GM12801 (cell line): ENCODE measurements at regions not wholly inside any gene's neighbourhood (a gene's known extent, or its start where the extent isn't known, plus 50 kb on each side); places are given as distances from the start of the nearest gene placed in this dataset.

Experiments
- TF ChIP-seq, protein P1 (sequence below): IDR thresholded peaks from one replicate; pipeline ENCODE4 v1.5.1; 2011; ENCODE audit warnings: control low read depth; ENCODE audit not compliant: insufficient read length; ENCODE audit errors: extremely low read depth

DNA sequence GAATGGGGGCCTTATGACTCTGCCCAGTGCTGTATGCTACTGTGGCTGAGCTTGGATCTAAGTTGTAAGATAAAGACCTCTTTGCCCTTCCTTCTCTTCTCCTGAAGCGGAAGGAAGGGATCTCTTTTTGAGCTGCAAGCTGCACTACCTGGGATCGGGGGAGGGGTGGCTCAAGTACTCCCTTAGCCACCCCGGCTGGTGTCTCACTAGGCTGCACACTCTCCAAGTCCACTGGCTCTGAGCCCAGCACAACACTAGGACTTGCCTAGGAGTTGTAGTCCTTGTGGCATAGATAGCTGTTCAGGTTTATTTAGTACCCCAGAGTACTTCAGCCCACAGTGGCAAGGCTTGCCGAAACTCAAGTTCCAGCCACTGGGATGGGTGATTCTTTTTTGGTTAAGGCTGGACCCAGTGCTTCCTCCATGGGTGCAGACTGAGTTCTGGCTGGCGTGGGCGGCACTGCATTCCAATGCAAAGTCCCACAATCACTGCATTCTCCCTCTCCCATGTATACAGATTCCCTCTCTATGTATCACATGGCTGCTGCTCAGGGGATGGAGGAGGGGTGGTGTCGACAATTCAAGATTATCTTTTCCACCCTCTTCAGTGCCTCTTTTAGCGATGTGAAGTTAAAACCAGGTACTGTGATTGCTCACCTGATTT lies 76.2 kb upstream of the SLC25A13 start:
- TF ChIP-seq, protein P1, sequence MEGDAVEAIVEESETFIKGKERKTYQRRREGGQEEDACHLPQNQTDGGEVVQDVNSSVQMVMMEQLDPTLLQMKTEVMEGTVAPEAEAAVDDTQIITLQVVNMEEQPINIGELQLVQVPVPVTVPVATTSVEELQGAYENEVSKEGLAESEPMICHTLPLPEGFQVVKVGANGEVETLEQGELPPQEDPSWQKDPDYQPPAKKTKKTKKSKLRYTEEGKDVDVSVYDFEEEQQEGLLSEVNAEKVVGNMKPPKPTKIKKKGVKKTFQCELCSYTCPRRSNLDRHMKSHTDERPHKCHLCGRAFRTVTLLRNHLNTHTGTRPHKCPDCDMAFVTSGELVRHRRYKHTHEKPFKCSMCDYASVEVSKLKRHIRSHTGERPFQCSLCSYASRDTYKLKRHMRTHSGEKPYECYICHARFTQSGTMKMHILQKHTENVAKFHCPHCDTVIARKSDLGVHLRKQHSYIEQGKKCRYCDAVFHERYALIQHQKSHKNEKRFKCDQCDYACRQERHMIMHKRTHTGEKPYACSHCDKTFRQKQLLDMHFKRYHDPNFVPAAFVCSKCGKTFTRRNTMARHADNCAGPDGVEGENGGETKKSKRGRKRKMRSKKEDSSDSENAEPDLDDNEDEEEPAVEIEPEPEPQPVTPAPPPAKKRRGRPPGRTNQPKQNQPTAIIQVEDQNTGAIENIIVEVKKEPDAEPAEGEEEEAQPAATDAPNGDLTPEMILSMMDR: no peak

DNA sequence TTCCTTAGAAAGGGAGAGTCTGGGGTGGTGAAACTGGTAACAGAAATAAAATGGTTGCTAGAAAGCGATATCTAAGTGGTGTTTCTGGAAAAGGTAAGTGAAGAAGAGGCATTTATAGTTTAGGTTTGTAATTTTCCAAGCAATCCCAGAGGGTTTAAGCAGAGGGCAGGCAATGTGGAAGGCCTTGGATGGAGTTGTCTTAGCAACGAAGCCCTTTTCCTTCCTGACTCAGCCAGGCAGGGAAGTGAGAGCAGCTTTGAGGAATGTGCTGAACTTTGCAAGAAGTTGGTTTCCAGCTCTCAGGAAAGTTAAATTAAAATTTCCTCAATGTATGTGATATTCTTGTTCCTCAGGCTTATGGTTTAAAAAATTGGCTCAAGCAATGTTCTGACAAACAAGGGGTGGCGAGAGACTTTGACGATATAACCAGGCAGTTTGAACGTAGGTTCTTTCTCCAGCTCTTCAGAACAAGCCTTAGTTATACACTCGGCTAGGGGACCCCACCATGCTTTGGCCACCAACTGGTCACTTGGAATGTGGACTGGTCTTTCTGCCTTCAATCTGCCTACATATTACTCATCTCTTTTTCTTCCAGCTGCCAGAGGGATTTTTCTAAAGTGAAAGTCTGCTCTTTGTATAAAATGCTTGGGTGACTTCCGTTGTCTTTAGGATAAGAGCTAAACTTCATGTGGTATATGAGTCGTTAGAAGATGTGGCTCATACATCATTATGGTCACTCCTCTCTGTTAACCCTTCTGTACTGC lies 66.9 kb upstream of the SLC25A13 start:
- TF ChIP-seq, protein P1: no peak

DNA sequence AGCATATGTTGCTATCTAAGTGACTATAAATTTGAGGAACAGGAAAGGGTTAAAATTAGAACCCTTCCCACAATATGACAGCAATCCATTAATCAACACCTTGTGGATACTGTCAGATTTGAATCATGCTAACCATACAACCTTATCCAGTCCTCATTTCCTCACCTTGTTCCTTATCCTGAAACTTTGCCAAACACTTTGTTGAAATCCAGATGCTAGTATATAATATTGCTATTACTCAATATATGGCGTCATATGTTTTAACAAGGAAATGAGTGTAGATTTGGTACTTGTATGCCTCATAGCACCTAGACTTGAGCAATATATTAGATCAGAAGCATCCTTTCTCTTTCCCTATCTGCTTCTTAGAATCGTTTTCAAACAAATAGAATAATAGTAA lies 66.3 kb upstream of the SLC25A13 start:
- TF ChIP-seq, protein P1: no peak

DNA sequence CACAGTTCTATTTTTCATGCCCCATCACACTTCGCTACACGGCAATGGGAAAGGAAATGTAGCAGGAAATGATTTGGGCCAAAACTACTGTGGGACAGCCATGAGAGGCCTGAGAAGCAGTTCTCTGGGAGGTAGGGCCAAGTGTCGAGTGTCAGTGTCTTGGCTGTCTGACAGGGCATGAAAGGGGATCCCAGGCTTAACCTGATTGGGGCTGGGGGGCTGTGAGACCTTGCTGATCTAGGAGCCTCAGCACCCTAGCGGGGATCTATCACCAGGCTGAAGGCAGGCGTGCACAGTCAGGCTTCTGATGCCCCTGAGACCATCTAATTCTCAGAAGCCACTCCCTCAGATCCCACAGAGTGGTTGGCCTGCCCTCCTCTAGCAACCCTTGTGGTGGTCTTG lies 58.2 kb upstream of the SLC25A13 start:
- TF ChIP-seq, protein P1: no peak

DNA sequence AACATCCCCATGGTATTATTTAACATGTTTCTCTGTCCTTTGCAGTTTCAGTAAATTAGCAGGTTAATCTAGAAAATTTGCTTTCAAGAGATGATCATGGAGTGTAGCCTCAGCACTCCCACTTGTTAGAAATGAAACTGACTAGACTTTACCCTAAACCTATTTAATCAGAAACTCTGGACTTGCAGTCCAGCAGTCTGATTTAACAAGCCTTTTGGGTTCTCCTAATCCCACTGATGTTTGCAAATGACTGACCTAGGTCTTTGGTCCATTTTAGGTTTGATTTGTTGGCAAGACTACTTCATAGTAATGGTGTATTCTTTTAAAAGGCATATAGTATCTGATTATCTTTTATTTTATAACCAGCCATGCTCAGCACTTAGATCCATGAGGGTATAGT lies 55.5 kb upstream of the SLC25A13 start:
- TF ChIP-seq, protein P1: no peak
